ENCODE measurements at regions not wholly inside any gene's neighbourhood (a gene's known extent, or its start where the extent isn't known, plus 50 kb on each side); places are given as distances from the start of the nearest gene placed in this dataset.

- no peak for FAIRE-seq
Measured at GRCh38 chr16:66240631-66241395, 125.7 kb upstream of the CDH5 start.

- FAIRE-seq, result no peak
Measured at GRCh38 chr16:66240088-66240487, 126.4 kb upstream of the CDH5 start.

- FAIRE-seq, result no peak
Measured at GRCh38 chr16:66238696-66239095, 127.8 kb upstream of the CDH5 start.

GRCh38 chr16:66236301-66236700 lies 130.2 kb upstream of the CDH5 start:
- FAIRE-seq, result no peak

GRCh38 chr16:66231452-66232160 lies 134.9 kb upstream of the CDH5 start:
- no peak for FAIRE-seq

GRCh38 chr16:66229651-66230050 lies 136.8 kb upstream of the CDH5 start:
- no peak for FAIRE-seq

GRCh38 chr16:66228792-66229191 lies 137.7 kb upstream of the CDH5 start:
- no peak for FAIRE-seq

GRCh38 chr16:66227766-66228530 lies 138.5 kb upstream of the CDH5 start:
- no peak for FAIRE-seq

- no peak for FAIRE-seq
Measured at GRCh38 chr16:66226762-66227161, 139.7 kb upstream of the CDH5 start.

GRCh38 chr16:66225696-66226095 lies 140.8 kb upstream of the CDH5 start:
- no peak for FAIRE-seq

GRCh38 chr16:66224626-66225025 lies 141.9 kb upstream of the CDH5 start:
- FAIRE-seq, result no peak

- FAIRE-seq, result no peak
Measured at GRCh38 chr16:66224186-66224585, 142.3 kb upstream of the CDH5 start.

GRCh38 chr16:66223176-66223780 lies 143.2 kb upstream of the CDH5 start:
- FAIRE-seq, result no peak

GRCh38 chr16:66222756-66223155 lies 143.7 kb upstream of the CDH5 start:
- no peak for FAIRE-seq

GRCh38 chr16:66220702-66221101 lies 145.8 kb upstream of the CDH5 start:
- no peak for FAIRE-seq

- FAIRE-seq, result no peak
Measured at GRCh38 chr16:66219491-66219890, 147.0 kb upstream of the CDH5 start.

GRCh38 chr16:66212428-66212827 lies 154.1 kb upstream of the CDH5 start:
- no peak for FAIRE-seq

GRCh38 chr16:66211651-66212050 lies 154.8 kb upstream of the CDH5 start:
- no peak for FAIRE-seq

GRCh38 chr16:66207883-66208265 lies 158.6 kb upstream of the CDH5 start:
- no peak for FAIRE-seq

GRCh38 chr16:66207139-66207882 lies 159.2 kb upstream of the CDH5 start:
- FAIRE-seq, result no peak

GRCh38 chr16:66206363-66206762 lies 160.1 kb upstream of the CDH5 start:
- FAIRE-seq, result no peak

Measured in G401.6 (cell line).